Esophagus muscularis mucosa (tissue), 3 donors: ENCODE measurements at regions not wholly inside any gene's neighbourhood (a gene's known extent, or its start where the extent isn't known, plus 50 kb on each side); places are given as distances from the start of the nearest gene placed in this dataset.

Experiments
- CTCF ChIP-seq, 3 experiments: fragments of 200-600 bp in 2 of 3; fragments of 450-650 bp in 1 of 3; sonication (generic) in 2 of 3; IDR thresholded peaks; one replicate each; pipeline ENCODE4 v1.5.1; 2017 to 2019; ENCODE audit warnings: antibody characterized with exemption in 3 of 3, mild to moderate bottlenecking in 2 of 3, moderate library complexity in 1 of 3
- POLR2A ChIP-seq: fragments of 450-650 bp; IDR thresholded peaks from one replicate; pipeline ENCODE4 v1.6.1; 2017; ENCODE audit warnings: antibody characterized with exemption, moderate library complexity, mild to moderate bottlenecking, low read depth

GRCh38 chr11:86150847-86151173 is 81.9 kb upstream of the PICALM start:
- TF ChIP-seq POLR2A (no peak), CTCF (IDR thresholded peaks at IDR 0.05) (no peak)
